ENCODE measurements at regions not wholly inside any gene's neighbourhood (a gene's known extent, or its start where the extent isn't known, plus 50 kb on each side); places are given as distances from the start of the nearest gene placed in this dataset.

DNA sequence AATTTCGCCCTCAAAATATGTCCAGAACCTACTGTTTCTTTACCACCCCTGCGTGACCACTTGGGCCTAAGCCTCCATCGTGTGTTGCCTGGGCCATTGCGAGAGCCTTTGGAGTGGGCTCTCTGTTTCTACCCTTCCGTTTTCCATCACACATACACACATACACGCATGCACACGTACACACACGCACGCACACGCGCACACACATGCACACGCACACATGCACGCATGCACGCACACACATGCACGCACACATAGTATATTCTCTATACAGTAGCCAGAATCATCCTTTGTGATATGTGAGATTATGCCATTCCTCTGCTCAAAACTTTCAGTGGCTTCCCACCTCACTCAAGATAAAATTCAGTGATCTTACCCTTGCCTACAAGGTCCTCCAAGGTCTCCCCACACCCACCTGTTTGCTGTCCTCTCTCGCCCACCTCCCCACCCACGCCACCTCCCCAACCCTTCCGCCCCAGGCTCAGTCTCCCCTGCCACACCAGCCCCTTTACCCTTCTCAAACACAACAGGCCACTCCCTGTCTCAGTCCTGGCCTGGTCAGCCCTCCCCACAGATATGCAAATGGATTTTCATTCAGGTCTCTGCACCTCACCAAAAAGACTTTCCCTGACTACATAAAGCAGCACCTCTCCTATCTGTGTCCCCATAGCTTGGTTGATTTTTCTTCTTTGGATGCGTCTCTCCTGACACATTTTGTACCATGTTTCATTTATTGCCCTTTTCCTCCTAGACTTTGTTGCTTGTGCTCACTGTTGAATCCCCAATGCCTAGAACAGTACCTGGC lies 559.6 kb downstream of the CD83 start:
- 97% methylated on average over 19 of the region's 19 CpGs for WGBS (ENCODE audit: insufficient coverage)
- H3K9me3 Mint-ChIP-seq: no peaks in the 10 kb centered on the region
- intact Hi-C loops (cut with micrococcal nuclease): no loop called here
- no peaks in the 10 kb centered on the region for H3K9me3 ChIP-seq (ENCODE audit: control insufficient read depth, insufficient read depth, low read length)
- H3K4me1 Mint-ChIP-seq: peaks cover 4 to 9% of the 10 kb centered on the region in 2 donors
- no peak overlapping the region for H3K27ac ChIP-seq (ENCODE audit: low read length)
- no peak for ATAC-seq
- no peak overlapping the region for H3K27ac Mint-ChIP-seq
- no peak for DNase-seq
- TF ChIP-seq, protein P1, sequence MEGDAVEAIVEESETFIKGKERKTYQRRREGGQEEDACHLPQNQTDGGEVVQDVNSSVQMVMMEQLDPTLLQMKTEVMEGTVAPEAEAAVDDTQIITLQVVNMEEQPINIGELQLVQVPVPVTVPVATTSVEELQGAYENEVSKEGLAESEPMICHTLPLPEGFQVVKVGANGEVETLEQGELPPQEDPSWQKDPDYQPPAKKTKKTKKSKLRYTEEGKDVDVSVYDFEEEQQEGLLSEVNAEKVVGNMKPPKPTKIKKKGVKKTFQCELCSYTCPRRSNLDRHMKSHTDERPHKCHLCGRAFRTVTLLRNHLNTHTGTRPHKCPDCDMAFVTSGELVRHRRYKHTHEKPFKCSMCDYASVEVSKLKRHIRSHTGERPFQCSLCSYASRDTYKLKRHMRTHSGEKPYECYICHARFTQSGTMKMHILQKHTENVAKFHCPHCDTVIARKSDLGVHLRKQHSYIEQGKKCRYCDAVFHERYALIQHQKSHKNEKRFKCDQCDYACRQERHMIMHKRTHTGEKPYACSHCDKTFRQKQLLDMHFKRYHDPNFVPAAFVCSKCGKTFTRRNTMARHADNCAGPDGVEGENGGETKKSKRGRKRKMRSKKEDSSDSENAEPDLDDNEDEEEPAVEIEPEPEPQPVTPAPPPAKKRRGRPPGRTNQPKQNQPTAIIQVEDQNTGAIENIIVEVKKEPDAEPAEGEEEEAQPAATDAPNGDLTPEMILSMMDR (IDR thresholded peaks at IDR 0.05): no peak
- no peaks in the 10 kb centered on the region for H3K36me3 Mint-ChIP-seq
- no peak overlapping the region for H3K4me3 ChIP-seq (ENCODE audit: low read length)
- H3K27me3 ChIP-seq (ENCODE audit: control insufficient read depth, insufficient read depth, low read length): no peaks in the 10 kb centered on the region
- no peaks in the 10 kb centered on the region for H3K36me3 ChIP-seq (ENCODE audit: control insufficient read depth, insufficient read depth, low read length)
- no peak overlapping the region for H3K4me3 Mint-ChIP-seq
- H3K27me3 Mint-ChIP-seq (ENCODE audit: low read depth in 2 of 2): no peaks in the 10 kb centered on the region
- H3K4me1 ChIP-seq (ENCODE audit: control insufficient read depth, insufficient read depth, low read length): no peaks in the 10 kb centered on the region

DNA sequence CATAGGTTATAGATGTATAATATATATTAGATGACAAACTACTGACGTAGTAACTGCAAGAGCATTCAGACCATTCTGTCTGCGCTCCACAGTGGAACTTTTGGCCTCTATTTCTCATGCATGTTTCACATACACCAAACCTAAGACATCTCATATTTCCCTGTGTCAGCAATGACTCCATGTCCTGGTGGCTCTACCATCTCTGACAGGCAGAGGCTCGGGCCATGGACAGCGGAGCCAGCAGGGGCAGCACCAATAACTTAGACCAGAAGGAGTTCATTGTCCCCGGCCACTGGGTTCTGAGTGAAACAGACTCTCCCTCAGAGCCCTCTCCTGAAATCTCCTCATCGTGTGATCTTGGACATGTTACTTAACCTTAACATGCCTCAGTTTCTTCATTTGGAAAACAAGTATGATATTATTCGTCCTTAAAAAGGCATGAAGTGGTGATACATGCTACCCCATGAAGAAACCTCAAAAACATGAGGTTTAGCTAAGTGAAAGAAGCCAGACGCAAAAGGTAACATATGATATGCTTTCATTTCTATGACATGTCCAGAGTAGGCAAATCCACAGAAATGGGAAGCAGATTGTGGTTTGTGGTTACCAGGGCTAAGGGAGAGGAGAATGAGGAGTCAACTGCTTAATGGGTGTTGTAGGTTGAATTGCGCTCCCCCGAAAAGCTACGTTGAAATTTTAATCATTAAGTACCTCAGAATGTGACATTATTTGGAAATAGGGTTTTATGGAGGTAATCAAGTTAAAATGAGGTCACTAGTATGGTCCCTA lies 564.0 kb upstream of the JARID2 start:
- Histone ChIP-seq H3K4me1 (ENCODE audit: control insufficient read depth, insufficient read depth, low read length) (no peaks in the 10 kb centered on the region), H3K27me3 (ENCODE audit: control insufficient read depth, insufficient read depth, low read length) (no peaks in the 10 kb centered on the region), H3K4me3 (ENCODE audit: low read length) (no peak overlapping the region), H3K36me3 (ENCODE audit: control insufficient read depth, insufficient read depth, low read length) (no peaks in the 10 kb centered on the region), H3K9me3 (ENCODE audit: control insufficient read depth, insufficient read depth, low read length) (no peaks in the 10 kb centered on the region), H3K27ac (ENCODE audit: low read length) (no peak overlapping the region)
- 80% methylated on average over 11 of the region's 11 CpGs for WGBS (ENCODE audit: insufficient coverage)
- H3K4me3 Mint-ChIP-seq: no peak overlapping the region
- TF ChIP-seq, protein P1 (IDR thresholded peaks at IDR 0.05): no peak
- peaks cover 0 to 4% of the 10 kb centered on the region in 2 donors for H3K4me1 Mint-ChIP-seq
- no peak overlapping the region for H3K27ac Mint-ChIP-seq
- intact Hi-C loops (cut with micrococcal nuclease): no loop called here
- DNase-seq (no peak), ATAC-seq (no peak)
- H3K36me3 Mint-ChIP-seq: no peaks in the 10 kb centered on the region
- H3K27me3 Mint-ChIP-seq (ENCODE audit: low read depth in 2 of 2): no peaks in the 10 kb centered on the region
- no peaks in the 10 kb centered on the region for H3K9me3 Mint-ChIP-seq

DNA sequence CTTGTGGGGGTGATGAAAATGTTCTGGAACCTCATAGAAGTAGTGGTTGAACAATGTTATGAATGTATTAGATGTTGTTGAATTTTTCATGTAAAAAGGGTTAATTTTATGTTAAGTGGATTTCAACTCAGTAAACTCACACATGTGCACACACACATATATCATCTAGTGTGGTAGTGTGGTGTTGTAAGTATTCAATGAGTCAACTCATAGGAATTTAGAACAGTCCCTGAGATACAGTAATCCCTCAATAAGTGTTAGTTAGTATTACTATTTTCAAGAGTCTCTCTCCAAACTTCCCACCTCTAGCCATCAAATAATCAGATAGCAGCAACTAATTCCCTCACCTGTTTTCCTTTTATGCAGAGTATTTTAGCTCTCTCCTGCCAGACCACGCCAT lies 563.1 kb upstream of the JARID2 start:
- H3K4me3 Mint-ChIP-seq: no peak overlapping the region
- Histone ChIP-seq H3K4me1 (ENCODE audit: control insufficient read depth, insufficient read depth, low read length) (no peaks in the 10 kb centered on the region), H3K9me3 (ENCODE audit: control insufficient read depth, insufficient read depth, low read length) (no peaks in the 10 kb centered on the region), H3K27me3 (ENCODE audit: control insufficient read depth, insufficient read depth, low read length) (no peaks in the 10 kb centered on the region), H3K4me3 (ENCODE audit: low read length) (no peak overlapping the region), H3K36me3 (ENCODE audit: control insufficient read depth, insufficient read depth, low read length) (no peaks in the 10 kb centered on the region), H3K27ac (ENCODE audit: low read length) (no peak overlapping the region)
- TF ChIP-seq, protein P1 (IDR thresholded peaks at IDR 0.05): no peak
- no peaks in the 10 kb centered on the region for H3K36me3 Mint-ChIP-seq
- ATAC-seq (no peak), DNase-seq (no peak)
- intact Hi-C loops (cut with micrococcal nuclease): no loop called here
- no peaks in the 10 kb centered on the region for H3K4me1 Mint-ChIP-seq
- H3K9me3 Mint-ChIP-seq: no peaks in the 10 kb centered on the region
- WGBS (ENCODE audit: insufficient coverage): no CpG with 5 or more reads among the region's 1 CpG
- H3K27ac Mint-ChIP-seq: no peak overlapping the region
- no peaks in the 10 kb centered on the region for H3K27me3 Mint-ChIP-seq (ENCODE audit: low read depth in 2 of 2)
